Coronary artery (tissue), 2 donors: ENCODE measurements at regions not wholly inside any gene's neighbourhood (a gene's known extent, or its start where the extent isn't known, plus 50 kb on each side); places are given as distances from the start of the nearest gene placed in this dataset.

Experiments used
- DNase-seq: peaks from one replicate; pipeline ENCODE4 v3.0.0-alpha.2; 2017; ENCODE audit warnings: low spot score
- H3K27ac ChIP-seq, 2 donors: fragments of 200-600 bp; sonication (generic); one replicate each; pipeline ENCODE4 v1.5.1; 2016 to 2019
- H3K4me3 ChIP-seq: fragments of 200-600 bp; sonication (generic); 2 replicates; pipeline ENCODE4 v1.5.1; 2016; ENCODE audit warnings: mild to moderate bottlenecking, moderate library complexity
- CTCF ChIP-seq: fragments of 200-600 bp; sonication (generic); IDR thresholded peaks from one replicate; pipeline ENCODE4 v1.5.1; 2019; ENCODE audit warnings: antibody characterized with exemption

GRCh38 chr15:61442821-61443220 is 213.7 kb upstream of the RORA start:
- Histone ChIP-seq H3K27ac (no peak overlapping the region), H3K4me3 (no peak overlapping the region)
- TF ChIP-seq CTCF = no peak
- no peak for DNase-seq

GRCh38 chr15:61441891-61442290 is 212.8 kb upstream of the RORA start:
- no peak for TF ChIP-seq CTCF
- no peak overlapping the region for H3K4me3 ChIP-seq
- no peak for DNase-seq
- H3K27ac ChIP-seq = no peak overlapping the region

GRCh38 chr15:61426466-61426865 is 197.4 kb upstream of the RORA start:
- TF ChIP-seq CTCF = no peak
- H3K27ac ChIP-seq = no peak overlapping the region
- DNase-seq = no peak
- no peak overlapping the region for H3K4me3 ChIP-seq

- Histone ChIP-seq H3K27ac (no peak overlapping the region), H3K4me3 (no peak overlapping the region)
- no peak for TF ChIP-seq CTCF
- DNase-seq = no peak
These were observed 196.8 kb upstream of the RORA start for GRCh38 chr15:61425934-61426333.

- DNase-seq = no peak
- no peak overlapping the region for H3K27ac ChIP-seq
- TF ChIP-seq CTCF = no peak
- H3K4me3 ChIP-seq = no peak overlapping the region
These were observed 193.7 kb upstream of the RORA start for GRCh38 chr15:61422773-61423172.

GRCh38 chr15:61421938-61422337 is 192.8 kb upstream of the RORA start:
- no peak for DNase-seq
- H3K4me3 ChIP-seq = no peak overlapping the region
- no peak for TF ChIP-seq CTCF
- no peak overlapping the region for H3K27ac ChIP-seq

GRCh38 chr15:61421470-61421869 is 192.4 kb upstream of the RORA start:
- no peak overlapping the region for H3K4me3 ChIP-seq
- TF ChIP-seq CTCF = no peak
- no peak overlapping the region for H3K27ac ChIP-seq
- DNase-seq = no peak
